GM19025 (cell line): ENCODE measurements at regions not wholly inside any gene's neighbourhood (a gene's known extent, or its start where the extent isn't known, plus 50 kb on each side); places are given as distances from the start of the nearest gene placed in this dataset.
"Not testable (repeated sequence)": the region's sequence is repeated elsewhere in the genome, so short reads cannot be mapped to it uniquely, and the experiment has no call there.

ENCODE experiments used
- ATAC-seq: cut with Tn5 transposase; IDR thresholded peaks from one replicate; pipeline ENCODE4 v1.9.1; 2021; ENCODE audit warnings: mild to moderate bottlenecking, low read depth, moderate library complexity; ENCODE audit not compliant: unreplicated experiment

DNA sequence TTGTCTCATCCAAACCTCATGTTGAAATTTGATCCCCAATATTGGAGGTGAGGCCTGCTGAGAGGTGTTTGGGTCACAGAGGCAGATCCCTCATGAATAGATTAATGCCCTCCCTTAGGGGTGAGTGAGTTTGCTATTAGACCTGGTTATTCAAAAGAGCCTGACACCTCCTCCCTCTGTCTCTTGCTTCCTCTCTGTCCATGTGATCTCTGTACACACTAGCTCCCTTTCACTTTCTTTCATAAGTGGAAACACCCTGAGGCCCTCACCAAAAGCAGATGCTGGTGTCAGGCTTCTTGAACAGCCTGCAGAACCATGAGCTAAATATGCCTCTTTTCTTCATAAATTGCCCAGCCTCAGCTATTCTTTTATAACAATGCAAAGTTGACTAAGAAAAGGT is 447.1 kb downstream of the MDFIC start:
- ATAC-seq, result no peak

DNA sequence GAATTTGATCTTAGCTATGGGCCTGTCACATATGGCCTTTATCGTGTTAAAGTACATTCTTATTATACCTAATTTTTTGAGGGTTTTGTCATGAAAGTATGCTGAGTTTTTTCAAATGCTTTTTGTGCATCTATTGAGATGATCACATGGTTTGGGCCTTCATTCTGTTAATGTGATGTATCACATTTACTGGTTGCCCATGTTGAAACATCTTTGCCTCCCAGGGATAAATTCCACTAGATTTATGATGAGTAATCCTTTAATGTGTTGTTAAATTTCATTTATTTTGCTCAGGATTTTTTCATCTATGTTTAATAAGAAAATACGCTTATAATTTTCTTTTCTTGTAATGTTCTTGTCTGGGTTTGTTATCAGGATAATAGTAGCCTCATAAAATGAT is 442.0 kb downstream of the MDFIC start:
- ATAC-seq, result no peak

DNA sequence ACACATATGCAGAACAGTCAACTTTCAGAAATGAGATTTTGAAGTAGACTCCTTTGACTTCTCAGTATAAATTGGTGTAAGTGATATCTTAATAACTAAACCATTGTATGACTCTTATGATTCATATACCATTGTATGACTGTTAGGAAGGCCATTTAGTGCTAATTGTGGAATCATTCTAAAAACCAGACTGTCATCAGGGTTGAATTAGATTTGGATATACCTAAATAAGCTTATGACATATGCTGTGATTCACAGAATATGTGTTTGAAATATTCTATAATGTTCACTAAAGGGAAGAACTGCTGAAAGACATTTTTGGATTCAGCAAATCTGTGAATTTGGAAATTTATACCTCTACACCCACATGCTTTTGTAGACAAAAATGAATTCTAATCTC is 438.1 kb downstream of the MDFIC start:
- no peak for ATAC-seq

DNA sequence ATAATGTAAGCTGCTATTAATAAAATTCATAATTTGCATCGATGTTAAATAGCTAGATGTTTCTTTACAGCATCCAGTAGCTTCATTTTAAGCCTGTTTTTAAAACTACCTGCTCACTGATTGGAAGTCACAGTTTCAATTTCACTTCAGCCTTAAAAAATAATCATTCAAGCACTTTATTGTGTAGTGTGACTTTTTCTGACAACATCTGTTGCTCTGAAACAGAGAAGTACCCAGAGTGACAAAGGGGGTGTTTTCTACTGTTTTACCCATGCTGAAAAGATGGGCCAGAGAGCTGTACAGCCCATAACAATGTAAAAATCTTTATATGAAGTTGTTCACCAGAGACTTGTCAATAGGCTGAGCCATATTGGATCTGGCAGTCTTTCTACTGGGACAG is 437.2 kb downstream of the MDFIC start:
- ATAC-seq, result no peak

DNA sequence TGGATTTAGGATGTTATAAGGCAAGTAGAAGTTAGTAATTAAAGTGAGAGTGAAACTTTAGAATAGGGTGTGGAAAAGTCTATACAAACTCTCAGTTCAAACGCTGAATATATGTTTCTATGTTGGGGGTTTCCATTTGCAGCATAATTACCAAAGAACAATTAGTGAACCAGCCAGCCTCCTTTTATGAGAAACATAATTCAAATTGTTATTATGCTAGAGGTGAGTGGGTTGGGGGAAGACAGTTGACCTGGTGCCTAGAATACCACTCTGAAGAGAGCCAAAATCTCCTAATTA is 435.8 kb downstream of the MDFIC start:
- no peak for ATAC-seq

DNA sequence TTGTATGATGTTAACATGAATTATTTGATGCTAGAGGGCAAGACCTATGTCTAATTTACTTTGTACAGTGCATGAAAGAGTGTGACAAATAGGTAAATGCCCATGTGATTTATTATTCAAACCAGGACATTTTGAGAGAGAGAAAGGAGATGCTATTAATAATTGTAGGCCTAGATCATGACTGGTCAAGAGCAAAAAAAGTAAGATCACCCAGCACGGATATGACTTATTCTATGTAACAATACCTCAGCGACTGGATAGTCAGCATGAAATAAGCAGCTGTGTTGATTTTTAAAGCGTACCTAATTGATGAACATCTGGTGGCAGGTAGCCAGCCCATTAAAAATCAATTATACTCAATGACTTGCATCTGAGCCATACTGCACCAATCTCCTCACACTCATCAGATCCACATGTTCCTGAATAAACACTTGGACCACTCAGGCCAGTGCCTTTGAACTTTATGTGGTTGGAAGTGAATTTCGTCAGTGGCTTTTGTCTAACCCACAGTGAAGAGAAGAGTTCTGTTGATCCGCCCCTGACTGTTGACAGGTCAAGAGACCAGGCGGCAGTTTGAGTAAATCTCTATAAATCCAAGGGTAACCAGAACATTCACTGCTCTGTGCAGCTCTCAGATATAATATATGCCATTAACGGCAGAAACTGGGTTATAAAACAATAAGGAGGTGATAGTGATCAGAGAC is 435.3 kb downstream of the MDFIC start:
- ATAC-seq, result no peak

DNA sequence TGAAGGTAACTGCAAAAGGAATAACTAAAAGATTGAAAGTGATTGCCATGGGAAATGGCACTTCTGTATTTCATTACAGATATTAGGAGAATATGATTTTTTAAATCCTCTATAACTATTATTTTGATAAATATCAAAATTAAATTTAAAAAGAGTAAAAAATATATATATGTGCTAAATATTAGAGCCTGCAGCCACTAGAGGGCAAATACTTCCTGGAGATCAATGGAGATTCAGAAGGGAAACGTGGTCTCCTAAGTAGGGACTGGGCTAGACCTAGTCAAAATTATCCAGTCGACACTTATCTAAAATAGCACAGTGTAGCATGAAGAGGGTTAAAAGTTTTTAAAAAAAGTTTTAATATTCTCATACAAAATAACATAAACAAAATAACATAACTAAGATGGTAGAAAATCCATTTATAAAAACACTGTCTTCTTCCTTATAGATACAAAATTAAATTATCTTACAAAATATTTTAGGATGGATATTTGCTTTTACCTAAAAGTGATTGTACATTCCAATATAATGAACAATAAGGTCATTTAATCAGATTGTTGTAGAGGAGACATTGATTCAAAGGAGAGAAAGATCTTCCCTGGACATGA is 434.3 kb downstream of the MDFIC start:
- ATAC-seq, result no peak

DNA sequence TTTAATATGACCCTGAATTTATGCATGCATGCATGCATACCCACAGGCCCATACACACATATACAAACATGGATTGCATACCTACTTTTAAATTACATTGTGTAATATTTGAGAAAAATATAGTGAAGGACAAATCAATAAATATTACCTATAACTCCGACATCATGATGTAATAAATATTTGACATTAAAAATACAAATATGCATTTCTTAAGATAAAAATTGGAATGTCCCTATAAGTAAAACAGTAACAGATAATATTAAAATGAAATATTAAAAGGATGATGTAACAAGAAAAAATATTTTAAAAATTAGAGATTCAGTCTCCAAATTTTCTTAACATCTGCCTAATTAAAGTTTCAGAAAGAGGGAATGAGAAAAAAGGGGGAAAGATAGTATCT is 433.0 kb downstream of the MDFIC start:
- no peak for ATAC-seq

DNA sequence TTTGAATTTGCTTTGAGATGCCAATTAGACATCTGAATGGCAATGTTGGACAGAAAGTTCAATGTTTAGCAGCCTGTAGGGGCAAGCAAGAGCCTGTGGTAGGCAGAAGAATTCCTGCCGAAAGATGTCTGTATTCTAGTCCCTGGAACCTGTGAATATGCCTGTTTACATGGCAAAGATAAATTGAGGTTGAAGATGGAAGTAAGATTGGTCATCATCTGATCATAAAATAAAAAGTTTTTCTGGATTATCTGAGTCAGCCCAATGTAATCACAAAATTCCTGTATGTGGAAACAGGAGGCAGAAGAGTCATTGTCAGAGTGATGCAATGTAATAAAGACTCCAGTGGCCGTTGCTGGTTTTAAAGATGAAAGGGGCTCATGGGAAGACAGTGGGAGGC is 430.5 kb downstream of the MDFIC start:
- ATAC-seq, result no peak

DNA sequence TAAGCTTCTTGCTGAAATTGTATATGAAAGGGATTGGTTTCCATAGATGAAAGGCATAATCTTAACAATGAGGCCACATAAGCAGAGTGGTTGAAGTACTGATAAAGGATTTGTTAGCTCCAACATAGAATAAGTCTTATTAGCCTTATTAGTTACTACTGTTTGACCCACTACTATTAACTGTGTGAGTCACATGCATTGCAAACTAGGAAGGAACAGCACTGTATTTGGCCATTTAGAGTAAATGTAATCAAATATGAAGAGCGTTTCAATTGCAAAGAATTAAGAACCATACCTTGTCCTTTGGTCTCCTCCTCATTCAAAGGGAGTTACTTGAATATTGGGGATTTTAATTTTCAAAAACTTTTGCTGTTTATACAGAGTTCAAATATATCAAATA is 428.9 kb downstream of the MDFIC start:
- no peak for ATAC-seq

DNA sequence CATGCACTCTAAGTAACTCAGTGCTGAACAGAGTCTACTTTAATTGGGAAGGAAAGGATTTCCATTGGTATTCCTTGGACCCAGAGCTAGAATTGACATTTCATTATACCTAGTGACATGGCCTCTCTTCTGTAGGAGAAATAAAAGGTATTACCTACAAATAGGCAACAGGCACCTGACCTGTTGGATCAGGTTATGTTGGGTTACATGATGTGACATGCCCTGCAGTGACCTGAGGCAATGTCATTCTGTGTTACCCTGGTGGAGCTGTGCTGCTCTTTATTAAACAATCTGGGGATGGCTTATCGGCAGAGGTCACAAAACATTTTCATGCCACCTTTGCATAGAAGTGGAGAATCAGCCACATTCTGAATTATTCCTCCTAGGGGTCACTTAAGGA is 427.7 kb downstream of the MDFIC start:
- ATAC-seq, result no peak

DNA sequence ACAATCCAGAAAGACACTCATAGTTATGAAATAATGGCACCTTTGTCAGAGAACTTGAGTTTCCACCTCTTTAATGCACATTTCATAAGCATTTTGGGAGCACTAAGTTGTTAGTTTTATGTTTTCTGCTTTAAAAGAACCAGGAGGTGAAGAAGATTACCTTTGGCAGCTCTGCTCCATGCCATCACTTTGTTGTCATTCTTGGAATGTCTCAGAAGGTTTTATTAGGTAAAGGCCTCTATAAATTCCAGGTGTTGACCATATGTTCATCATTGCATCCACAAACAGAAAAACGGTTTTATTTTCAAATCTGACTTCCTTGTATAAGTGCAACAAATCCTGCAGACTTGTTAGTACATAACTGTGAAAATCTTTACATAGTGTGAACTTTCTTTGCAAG is 424.8 kb downstream of the MDFIC start:
- no peak for ATAC-seq

DNA sequence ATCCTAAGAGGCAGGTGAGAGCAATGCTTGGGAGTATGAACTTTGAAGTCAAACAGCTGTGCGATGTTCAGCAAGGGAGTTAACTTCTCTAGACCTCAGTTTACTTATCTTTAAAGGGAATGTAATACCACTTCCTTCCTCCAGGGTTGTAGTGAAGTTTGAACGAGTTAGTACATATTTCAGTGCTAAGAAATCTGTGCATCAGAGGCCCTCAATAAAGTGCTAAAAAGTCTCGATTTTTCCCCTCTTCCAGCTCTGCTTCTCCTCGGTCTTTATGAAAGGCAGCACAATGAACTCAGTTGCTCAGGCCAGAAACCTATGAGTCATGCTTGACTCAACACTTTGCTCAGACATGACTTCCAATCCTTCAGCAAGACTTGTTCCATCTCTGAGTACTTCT is 418.9 kb downstream of the MDFIC start:
- ATAC-seq, result no peak

DNA sequence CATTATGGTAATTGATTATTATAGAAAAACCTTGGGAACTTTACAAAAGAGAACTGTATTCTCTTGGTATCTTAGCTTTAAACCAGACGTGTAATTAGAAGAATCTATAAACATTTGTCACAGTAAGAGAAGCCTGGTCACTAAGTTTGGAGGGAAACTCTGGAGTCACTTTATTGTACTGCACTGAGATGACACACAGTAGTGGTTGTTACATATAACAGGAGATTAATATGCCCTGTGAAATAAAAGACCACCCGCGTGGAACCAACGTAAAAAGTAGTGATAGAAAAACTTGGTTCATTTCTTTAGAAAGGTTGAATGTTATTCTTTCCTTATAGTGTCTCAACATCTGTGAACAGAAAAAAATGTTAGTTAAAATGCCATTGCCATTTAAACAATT is 416.1 kb downstream of the MDFIC start:
- ATAC-seq, result no peak

DNA sequence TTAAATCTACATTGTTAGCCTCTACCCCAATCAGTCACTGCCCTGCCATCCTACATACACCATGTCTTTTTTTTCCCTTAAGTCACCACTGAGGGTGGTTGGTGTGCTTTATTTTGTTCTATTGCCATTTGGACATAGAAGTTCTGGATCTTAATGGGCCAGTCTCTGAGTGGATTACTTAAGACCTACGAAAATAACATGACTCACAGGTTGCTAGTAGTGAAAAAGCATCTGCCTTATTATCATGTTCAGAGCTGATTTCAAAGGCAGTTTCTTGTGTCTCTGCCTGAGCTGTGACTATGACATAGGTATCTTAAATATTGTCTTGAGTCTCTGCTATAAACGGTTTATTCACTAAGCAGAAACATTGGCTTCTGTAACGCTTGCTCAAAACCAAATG is 410.8 kb downstream of the MDFIC start:
- no peak for ATAC-seq

DNA sequence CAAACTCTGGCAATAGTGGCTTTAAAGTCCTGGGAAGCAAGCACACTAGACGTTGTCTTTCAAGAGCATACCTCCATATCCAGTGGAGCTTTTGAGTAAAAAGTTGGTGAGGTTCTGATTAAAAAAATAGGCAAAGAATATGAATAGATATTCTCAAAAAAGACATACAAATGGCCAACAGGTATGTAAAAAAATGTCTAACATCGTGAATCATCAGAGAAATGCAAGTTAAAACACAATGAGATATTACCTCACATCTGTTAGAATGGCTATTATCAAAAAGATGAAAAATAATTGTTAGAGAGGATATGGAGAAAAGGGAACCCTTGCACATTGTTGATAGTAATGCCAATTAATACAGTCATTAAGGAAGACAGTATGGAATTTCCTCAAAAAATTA is 407.1 kb downstream of the MDFIC start:
- no peak for ATAC-seq

DNA sequence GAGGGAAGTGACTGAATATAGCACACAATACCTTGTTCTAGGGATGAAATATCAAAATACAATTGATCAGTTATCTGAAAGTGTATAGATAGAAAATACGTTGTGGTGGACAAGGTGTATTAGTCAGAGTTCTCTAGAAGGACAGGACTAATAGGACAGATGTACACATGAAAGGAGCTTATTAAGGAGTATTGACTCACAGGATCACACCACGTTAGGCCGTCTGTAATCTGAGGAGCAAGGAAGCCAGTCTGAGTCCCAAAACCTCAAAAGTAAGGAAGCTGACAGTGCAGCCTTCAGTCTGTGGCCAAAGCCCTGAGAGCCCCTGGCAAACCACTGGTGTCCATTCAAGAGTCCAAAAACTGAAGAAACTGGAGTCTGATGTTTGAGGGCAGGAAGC is 406.1 kb downstream of the MDFIC start:
- no peak for ATAC-seq

DNA sequence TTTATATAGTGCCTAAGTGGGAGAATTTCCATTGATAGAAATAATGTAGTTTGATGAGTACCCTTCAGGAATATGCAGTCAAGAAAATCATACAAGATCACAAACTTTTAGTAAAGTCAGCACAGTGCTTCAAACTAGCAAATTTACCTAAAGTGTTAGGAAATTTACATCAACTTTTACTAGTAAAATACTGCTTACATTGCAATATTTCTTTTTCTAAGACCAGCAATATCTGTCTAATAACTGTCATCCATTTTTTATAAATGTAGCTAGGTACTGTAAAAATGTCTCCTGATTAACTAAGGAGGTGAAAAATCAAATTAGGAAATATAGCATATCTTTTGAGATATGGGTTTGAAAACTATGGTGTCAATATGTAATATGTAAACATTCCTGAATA is 405.4 kb downstream of the MDFIC start:
- ATAC-seq, result no peak

DNA sequence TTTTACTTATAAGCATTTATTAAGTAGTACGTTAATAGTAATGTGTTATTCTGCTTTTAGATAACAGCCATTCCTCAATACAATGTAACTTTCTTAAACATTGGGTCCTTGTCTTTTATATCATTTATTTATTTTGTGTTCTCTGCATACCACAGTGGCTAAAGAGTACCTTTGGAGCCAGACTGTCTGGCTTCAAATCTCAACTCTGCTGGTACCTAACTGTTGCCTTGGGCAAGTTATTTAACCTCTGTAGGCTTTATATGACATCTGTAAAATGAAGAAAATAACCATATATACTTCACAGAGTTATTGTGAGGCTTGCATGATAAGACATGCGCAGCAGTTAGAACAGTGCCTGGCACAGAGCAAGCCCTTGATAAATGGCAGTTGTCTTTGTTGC is 397.6 kb downstream of the MDFIC start:
- ATAC-seq, result no peak

DNA sequence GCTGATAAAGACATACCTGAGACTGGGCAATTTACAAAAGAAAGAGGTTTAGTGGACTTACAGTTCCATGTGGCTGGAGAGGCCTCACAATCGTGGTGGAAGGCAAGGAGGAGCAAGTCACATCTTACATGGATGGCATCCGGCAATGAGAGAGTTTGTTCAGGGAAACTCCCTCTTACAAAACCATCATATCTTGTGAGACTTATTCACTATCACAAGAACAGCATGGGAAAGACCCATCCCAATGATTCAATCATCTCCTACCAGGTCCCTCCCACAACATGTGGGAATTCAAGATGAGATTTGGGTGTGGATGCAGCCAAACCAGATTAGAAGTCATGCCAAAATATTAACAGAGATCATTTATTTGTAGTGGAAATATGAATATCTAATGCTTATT is 388.4 kb downstream of the MDFIC start:
- ATAC-seq, result not testable (repeated sequence)

DNA sequence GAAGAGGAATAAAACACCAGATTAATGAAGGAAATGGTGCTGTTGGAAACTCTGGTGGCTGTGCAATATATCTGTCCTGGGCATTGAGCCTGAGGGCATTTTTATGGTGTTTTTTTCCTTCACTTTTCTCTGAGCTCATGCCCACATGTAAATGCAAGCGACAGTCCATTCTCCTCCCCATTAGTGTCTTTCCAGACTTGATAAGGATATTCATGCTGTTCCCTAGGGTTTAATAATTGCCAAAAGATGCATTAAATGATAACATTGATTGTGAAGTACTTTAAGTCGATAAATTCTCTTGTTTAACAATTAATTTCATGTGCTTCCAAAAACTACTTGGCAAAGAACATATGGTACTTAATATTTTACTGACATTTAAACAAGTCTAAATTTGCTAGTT is 384.7 kb downstream of the MDFIC start:
- ATAC-seq, result no peak

DNA sequence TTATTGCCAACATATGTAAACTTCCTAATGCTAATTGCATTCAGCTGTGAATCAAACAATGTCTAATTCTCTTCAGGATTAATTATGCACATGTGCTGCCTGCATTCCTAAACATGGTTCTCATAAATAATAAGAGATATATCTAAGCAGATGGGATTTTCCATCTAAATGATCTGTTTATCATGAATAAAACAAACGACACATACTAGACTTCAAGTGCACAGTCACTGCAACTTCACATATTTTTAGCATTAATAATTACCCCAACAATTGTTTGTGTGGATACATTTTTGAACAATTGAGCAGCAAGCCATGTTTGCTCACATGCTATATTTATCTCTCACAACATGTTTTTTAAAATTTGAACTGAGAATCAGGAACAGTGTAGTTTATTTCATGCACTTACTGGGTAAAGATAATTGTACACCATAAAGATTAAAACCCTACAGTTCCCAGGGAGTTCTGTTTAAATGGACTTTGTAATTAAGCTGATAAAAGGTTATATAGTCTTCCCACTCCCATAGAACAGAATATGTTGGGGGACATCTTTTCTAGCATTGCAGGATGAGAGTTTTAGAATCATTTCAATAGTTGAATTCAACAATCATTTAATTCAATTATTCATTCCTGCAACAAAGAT is 378.5 kb downstream of the MDFIC start:
- no peak for ATAC-seq
